ENCODE measurements at regions not wholly inside any gene's neighbourhood (a gene's known extent, or its start where the extent isn't known, plus 50 kb on each side); places are given as distances from the start of the nearest gene placed in this dataset.

GRCh38 chr17:77717941-77718668 lies 240.4 kb upstream of the TNRC6C start:
- Histone ChIP-seq H3K4me3 (ENCODE audit: low read length) (no peak overlapping the region), H3F3A (ENCODE audit: control insufficient read depth, insufficient read depth) (no peaks in the 10 kb centered on the region), H3K9me3 (ENCODE audit: control insufficient read depth, insufficient read depth, low read length) (peaks cover 4% of the 10 kb centered on the region; the same call in 1 of the 2 replicates), H3K27me3 (ENCODE audit: control insufficient read depth, low read length) (peaks cover 9% of the 10 kb centered on the region), H3K27ac (ENCODE audit: low read depth, low read length) (no peak overlapping the region), H3K4me1 (ENCODE audit: control insufficient read depth, low read length) (no peaks in the 10 kb centered on the region), H3K36me3 (ENCODE audit: control insufficient read depth, low read length) (no peaks in the 10 kb centered on the region), H3K79me2 (ENCODE audit: control insufficient read depth, low read length) (no peaks in the 10 kb centered on the region), H3K9me2 (replicated peaks; ENCODE audit: control insufficient read depth, low read length) (no peaks in the 10 kb centered on the region), H4K20me1 (ENCODE audit: control insufficient read depth, insufficient read depth, low read depth, low read length) (no peaks in the 10 kb centered on the region), H3K4me2 (ENCODE audit: low read length) (no peak overlapping the region)
- TF ChIP-seq EZH2phosphoT487 (IDR thresholded peaks at IDR 0.05; ENCODE audit: borderline replicate concordance, low read length) (no peak), CTCF (IDR thresholded peaks at IDR 0.05; ENCODE audit: low read depth, low read length, poor library complexity, severe bottlenecking) (no peak)

- Histone ChIP-seq H3F3A (ENCODE audit: control insufficient read depth, insufficient read depth) (no peaks in the 10 kb centered on the region), H3K9me3 (ENCODE audit: control insufficient read depth, insufficient read depth, low read length) (peaks cover 4% of the 10 kb centered on the region; the same call in 1 of the 2 replicates), H4K20me1 (ENCODE audit: control insufficient read depth, insufficient read depth, low read depth, low read length) (no peaks in the 10 kb centered on the region), H3K4me2 (ENCODE audit: low read length) (no peak overlapping the region), H3K4me3 (ENCODE audit: low read length) (no peak overlapping the region), H3K4me1 (ENCODE audit: control insufficient read depth, low read length) (no peaks in the 10 kb centered on the region), H3K79me2 (ENCODE audit: control insufficient read depth, low read length) (no peaks in the 10 kb centered on the region), H3K9me2 (replicated peaks; ENCODE audit: control insufficient read depth, low read length) (no peaks in the 10 kb centered on the region), H3K36me3 (ENCODE audit: control insufficient read depth, low read length) (no peaks in the 10 kb centered on the region), H3K27ac (ENCODE audit: low read depth, low read length) (no peak overlapping the region), H3K27me3 (ENCODE audit: control insufficient read depth, low read length) (peaks cover 9% of the 10 kb centered on the region)
- TF ChIP-seq EZH2phosphoT487 (IDR thresholded peaks at IDR 0.05; ENCODE audit: borderline replicate concordance, low read length): no peak
Observed at GRCh38 chr17:77718669-77718961, 239.9 kb upstream of the TNRC6C start.

GRCh38 chr17:77719806-77720205 lies 238.7 kb upstream of the TNRC6C start:
- peaks cover 4% of the 10 kb centered on the region for H3K27me3 ChIP-seq (ENCODE audit: control insufficient read depth, low read length)
- no peaks in the 10 kb centered on the region for H3K9me2 ChIP-seq (replicated peaks; ENCODE audit: control insufficient read depth, low read length)
- no peak overlapping the region for H3K4me2 ChIP-seq (ENCODE audit: low read length)
- H3K27ac ChIP-seq (ENCODE audit: low read depth, low read length): no peak overlapping the region
- H3F3A ChIP-seq (ENCODE audit: control insufficient read depth, insufficient read depth): no peaks in the 10 kb centered on the region
- no peaks in the 10 kb centered on the region for H4K20me1 ChIP-seq (ENCODE audit: control insufficient read depth, insufficient read depth, low read depth, low read length)
- TF ChIP-seq EZH2phosphoT487 (IDR thresholded peaks at IDR 0.05; ENCODE audit: borderline replicate concordance, low read length) (no peak), CTCF (IDR thresholded peaks at IDR 0.05; ENCODE audit: low read depth, low read length, poor library complexity, severe bottlenecking) (no peak)
- no peak overlapping the region for H3K4me3 ChIP-seq (ENCODE audit: low read length)
- H3K4me1 ChIP-seq (ENCODE audit: control insufficient read depth, low read length): peaks cover 5% of the 10 kb centered on the region
- H3K36me3 ChIP-seq (ENCODE audit: control insufficient read depth, low read length): no peaks in the 10 kb centered on the region
- H3K79me2 ChIP-seq (ENCODE audit: control insufficient read depth, low read length): no peaks in the 10 kb centered on the region
- peaks cover 4% of the 10 kb centered on the region; the same call in 1 of the 2 replicates for H3K9me3 ChIP-seq (ENCODE audit: control insufficient read depth, insufficient read depth, low read length)
